Fibroblast of pulmonary artery (primary cell): ENCODE measurements at regions not wholly inside any gene's neighbourhood (a gene's known extent, or its start where the extent isn't known, plus 50 kb on each side); places are given as distances from the start of the nearest gene placed in this dataset.
"Not testable (repeated sequence)": the region's sequence is repeated elsewhere in the genome, so short reads cannot be mapped to it uniquely, and the experiment has no call there.

ENCODE experiments used
- DNase-seq: peaks from one replicate; pipeline ENCODE4 v3.0.0-alpha.2; 2010; ENCODE audit warnings: low read depth
- H3K4me3 ChIP-seq: replicated peaks from 2 replicates; pipeline ENCODE4 v1.5.1; 2011; ENCODE audit warnings: low read depth, mild to moderate bottlenecking, control low read depth, low read length, moderate library complexity
- TF ChIP-seq, protein P1 (sequence below): IDR thresholded peaks from 2 replicates; pipeline ENCODE4 v1.5.1; 2011; ENCODE audit warnings: mild to moderate bottlenecking, control low read depth, low read length, inconsistent platforms; ENCODE audit errors: missing control alignments

DNA sequence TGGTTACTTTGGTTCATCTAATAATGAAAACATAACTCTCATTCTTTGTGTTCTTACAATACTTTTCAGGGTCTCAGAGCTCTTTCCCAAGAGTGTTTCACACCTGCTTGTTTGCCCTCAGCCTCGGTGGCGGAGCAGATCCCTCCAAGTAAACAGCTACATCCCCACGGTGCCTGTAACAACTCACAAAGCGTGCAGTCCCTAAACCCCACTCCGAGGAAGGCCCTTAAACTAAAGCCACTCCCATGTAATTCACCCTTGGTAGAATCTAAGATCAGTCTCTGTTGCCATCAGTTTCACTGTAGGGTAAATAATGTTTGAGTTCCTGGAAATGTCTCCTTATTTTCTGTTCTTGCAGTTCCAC lies 101.1 kb downstream of the TFAP2A start:
- H3K4me3 ChIP-seq = no peak overlapping the region
- TF ChIP-seq, protein P1, sequence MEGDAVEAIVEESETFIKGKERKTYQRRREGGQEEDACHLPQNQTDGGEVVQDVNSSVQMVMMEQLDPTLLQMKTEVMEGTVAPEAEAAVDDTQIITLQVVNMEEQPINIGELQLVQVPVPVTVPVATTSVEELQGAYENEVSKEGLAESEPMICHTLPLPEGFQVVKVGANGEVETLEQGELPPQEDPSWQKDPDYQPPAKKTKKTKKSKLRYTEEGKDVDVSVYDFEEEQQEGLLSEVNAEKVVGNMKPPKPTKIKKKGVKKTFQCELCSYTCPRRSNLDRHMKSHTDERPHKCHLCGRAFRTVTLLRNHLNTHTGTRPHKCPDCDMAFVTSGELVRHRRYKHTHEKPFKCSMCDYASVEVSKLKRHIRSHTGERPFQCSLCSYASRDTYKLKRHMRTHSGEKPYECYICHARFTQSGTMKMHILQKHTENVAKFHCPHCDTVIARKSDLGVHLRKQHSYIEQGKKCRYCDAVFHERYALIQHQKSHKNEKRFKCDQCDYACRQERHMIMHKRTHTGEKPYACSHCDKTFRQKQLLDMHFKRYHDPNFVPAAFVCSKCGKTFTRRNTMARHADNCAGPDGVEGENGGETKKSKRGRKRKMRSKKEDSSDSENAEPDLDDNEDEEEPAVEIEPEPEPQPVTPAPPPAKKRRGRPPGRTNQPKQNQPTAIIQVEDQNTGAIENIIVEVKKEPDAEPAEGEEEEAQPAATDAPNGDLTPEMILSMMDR = no peak
- no peak for DNase-seq

- DNase-seq = no peak
- H3K4me3 ChIP-seq = no peak overlapping the region
- TF ChIP-seq, protein P1 = no peak
Observed at GRCh38 chr6:10312445-10312844, 102.4 kb downstream of the TFAP2A start.

DNA sequence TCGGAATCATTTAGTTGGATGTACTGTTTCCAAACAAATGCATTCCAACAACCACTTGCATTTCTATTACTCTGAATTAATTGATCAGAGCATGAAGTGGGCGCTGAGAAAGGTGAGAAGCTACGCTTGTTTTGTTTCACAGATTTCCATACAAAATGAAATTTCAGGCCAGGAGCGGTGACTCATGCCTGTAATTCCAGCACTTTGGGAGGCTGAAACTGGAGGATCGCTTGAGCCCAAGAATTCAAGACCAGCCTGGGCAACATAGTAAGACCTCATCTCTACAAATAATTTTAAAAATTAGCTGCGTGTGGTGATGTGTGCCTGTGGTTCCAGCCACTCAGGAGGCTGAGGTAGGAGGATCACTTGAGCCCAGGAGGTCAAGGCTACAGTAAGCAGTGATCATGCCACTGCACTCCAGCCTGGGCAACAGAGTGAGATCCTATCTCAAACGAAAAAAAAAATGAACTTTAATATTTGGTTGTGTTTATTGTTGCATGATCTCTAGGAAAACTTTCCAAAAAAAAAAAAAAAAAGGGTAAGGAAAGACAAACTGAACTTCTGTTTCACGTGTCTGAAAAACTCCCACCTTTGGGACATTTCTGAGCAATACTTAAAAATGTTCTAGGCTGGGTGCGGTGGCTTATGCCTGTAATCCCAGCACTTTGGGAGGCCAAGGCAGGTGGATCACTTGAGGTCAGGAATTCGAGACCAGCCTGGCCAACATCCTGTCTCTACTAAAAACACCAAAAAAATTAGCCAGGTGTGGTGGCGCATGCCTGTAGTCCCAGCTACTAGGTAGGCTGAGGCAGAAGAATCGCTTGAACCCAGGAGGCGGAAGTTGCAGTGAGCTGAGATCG lies 103.1 kb downstream of the TFAP2A start:
- not testable (repeated sequence) for DNase-seq

DNA sequence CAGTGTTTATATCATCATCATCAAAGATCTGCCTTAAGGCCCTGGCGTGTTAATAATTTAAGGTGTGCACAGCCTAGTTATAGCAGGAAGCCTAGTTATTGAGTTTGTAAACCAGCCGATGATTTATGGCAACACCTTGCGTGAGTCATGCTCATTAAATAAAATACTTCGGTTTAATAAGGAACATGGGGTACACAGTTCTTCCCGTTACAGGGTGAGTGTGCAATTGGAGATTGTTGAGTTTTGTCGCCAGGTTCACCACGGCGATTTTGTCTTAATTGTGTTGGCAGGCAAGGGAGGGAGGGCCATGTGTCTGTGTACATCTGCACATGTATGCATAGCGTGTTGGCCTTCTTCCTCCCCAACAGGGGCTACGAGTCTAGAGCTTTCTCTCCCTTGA lies 104.0 kb downstream of the TFAP2A start:
- H3K4me3 ChIP-seq = no peak overlapping the region
- DNase-seq = no peak
- TF ChIP-seq, protein P1 = no peak

More for the DNA sequence above, 103.1 kb downstream of the TFAP2A start:
- not testable (repeated sequence) for H3K4me3 ChIP-seq

GRCh38 chr6:10310330-10310653 lies 104.6 kb downstream of the TFAP2A start:
- DNase-seq = no peak
- H3K4me3 ChIP-seq = no peak overlapping the region
- TF ChIP-seq, protein P1 = no peak

DNA sequence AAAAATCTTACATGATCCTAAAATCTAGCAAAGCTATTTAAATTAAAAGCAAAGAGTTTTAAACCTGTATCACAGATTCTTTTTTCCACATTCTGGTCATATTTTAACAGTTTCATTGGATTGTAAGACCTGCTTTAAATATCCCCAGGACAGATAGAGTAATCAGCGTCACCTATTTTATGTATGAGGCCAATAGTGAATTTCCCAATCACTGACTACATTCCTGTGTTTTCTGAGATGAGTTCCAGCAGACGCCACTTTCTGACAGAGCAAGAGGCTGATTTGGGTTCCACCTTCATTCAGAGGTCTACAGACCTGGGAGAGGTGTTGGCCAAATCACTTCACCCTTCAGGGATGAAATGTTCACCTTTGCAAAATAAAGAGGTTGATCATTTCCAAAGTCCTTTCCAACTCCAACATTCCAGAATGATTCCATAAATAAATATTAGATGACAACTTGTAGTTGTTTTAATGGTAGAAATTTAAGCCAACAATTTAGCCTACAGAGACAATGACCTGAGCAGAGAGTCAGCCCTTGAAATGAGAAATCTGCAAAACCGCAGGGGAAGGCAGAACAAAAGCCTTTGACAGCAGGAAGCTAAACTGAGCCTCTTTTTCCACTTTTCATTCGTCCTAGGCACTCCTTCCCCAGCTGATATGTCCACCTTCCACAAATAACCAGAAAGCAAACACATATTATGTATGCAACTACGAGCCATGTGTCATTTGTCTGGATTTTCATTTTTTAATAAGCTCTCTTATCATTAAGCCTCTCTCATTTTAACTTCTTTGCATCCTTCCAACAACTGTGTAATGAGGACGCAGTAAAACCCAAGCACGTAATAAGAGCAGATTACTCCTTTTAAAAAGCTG lies 105.2 kb downstream of the TFAP2A start:
- H3K4me3 ChIP-seq = no peak overlapping the region
- no peak for DNase-seq
- TF ChIP-seq, protein P1 = no peak

DNA sequence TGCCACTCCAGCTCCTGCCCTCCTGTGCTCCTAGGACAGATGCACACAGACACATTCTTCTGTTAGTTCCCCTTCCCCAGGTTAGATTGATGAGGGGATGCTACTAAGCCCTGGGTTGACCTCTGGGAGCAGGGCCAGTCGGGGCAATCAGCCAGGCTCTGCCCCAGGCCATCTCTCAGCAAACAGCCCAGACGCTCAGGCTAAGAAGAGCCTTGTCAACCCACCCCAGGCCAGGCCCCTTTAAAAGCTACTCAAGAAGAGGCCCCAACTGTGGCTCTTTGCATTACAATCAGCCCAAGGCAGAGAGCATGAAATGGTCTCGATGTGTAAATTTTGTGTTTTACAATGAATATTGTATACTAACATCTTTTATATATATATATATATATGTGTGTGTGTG lies 107.4 kb downstream of the TFAP2A start:
- DNase-seq = no peak
- no peak overlapping the region for H3K4me3 ChIP-seq
- TF ChIP-seq, protein P1 = no peak
